Sigmoid colon (tissue), 6 donors: ENCODE measurements at regions not wholly inside any gene's neighbourhood (a gene's known extent, or its start where the extent isn't known, plus 50 kb on each side); places are given as distances from the start of the nearest gene placed in this dataset.

Experiments
- DNase-seq: peaks from one replicate; pipeline ENCODE4 v3.0.0-alpha.2; 2019
- H3K27ac ChIP-seq, 4 donors: fragments of 200-600 bp; sonication (generic); one replicate each; pipeline ENCODE4 v1.5.1; 2016 to 2019; ENCODE audit warnings: mild to moderate bottlenecking in 1 of 4
- H3K27me3 ChIP-seq, 3 donors: fragments of 200-600 bp; sonication (generic); one replicate each; pipeline ENCODE4 v1.5.1; 2019; ENCODE audit warnings: mild to moderate bottlenecking in 1 of 3
- H3K36me3 ChIP-seq, 4 donors: fragments of 200-600 bp; sonication (generic); one replicate each; pipeline ENCODE4 v1.5.1; 2016 to 2019
- H3K4me1 ChIP-seq, 4 donors: fragments of 200-600 bp; sonication (generic); one replicate each; pipeline ENCODE4 v1.5.1; 2017 to 2019
- H3K4me3 ChIP-seq, 4 donors: fragments of 200-600 bp; sonication (generic); one replicate each; pipeline ENCODE4 v1.5.1; 2017 to 2019; ENCODE audit warnings: mild to moderate bottlenecking in 2 of 4, moderate library complexity in 1 of 4
- H3K9me3 ChIP-seq, 4 donors: fragments of 200-600 bp in 3 of 4; sonication (generic) in 3 of 4; one replicate each; pipeline versions ENCODE4 v1.5.1 to v1.6.1; 2013 to 2019
- CTCF ChIP-seq, 4 experiments: fragments of 450-650 bp in 3 of 4; fragments of 200-600 bp in 1 of 4; IDR thresholded peaks; one replicate each; pipeline ENCODE4 v1.5.1; 2016 to 2019; ENCODE audit warnings: antibody characterized with exemption in 4 of 4, mild to moderate bottlenecking in 3 of 4, moderate library complexity in 2 of 4
- EP300 ChIP-seq, 4 donors: sonication (generic); formaldehyde crosslinking; IDR thresholded peaks; one replicate each; pipeline ENCODE4 v1.6.1; 2017; ENCODE audit warnings: antibody characterized with exemption in 4 of 4
- POLR2A ChIP-seq, 2 donors: fragments of 450-650 bp; IDR thresholded peaks; one replicate each; pipeline ENCODE4 v1.6.1; 2016; ENCODE audit warnings: antibody characterized with exemption in 2 of 2, mild to moderate bottlenecking in 2 of 2, moderate library complexity in 2 of 2
- POLR2AphosphoS5 ChIP-seq, 4 donors: sonication (generic); formaldehyde crosslinking; IDR thresholded peaks; one replicate each; pipeline ENCODE4 v1.6.1; 2017; ENCODE audit warnings: antibody characterized with exemption in 4 of 4
- WGBS, 2 donors: extraction: QIAGEN DNeasy Blood & Tissue Kit; methylation state at CpG; one replicate each; pipeline ENCODE4 v1.1.7; 2013; 5-methylcytosine and 5-hydroxymethylcytosine counted together
- intact Hi-C: fragments of 100-400 bp; cut with DNase I; formaldehyde crosslinking; loops from one replicate; pipeline ENCODE4 v1.15.1; 2023
- donor health status: healthy with polysubstance abuse.
- donor health status: healthy.

- no peaks in the 10 kb centered on the region for H3K27me3 ChIP-seq
- no peak for DNase-seq
- no peak overlapping the region for H3K27ac ChIP-seq
- H3K4me1 ChIP-seq, result peaks cover 0 to 4% (median 0%) of the 10 kb centered on the region in 4 donors
- intact Hi-C loops, result no loop called here
- WGBS, 2 donors, result 92 to 94% methylated on average over 21 of the region's 21 CpGs
- no peaks in the 10 kb centered on the region for H3K36me3 ChIP-seq
- no peak overlapping the region for H3K4me3 ChIP-seq
- peaks cover 0 to 4% (median 0%) of the 10 kb centered on the region in 4 donors for H3K9me3 ChIP-seq
- TF ChIP-seq EP300 (IDR thresholded peaks at IDR 0.05) (no peak), POLR2AphosphoS5 (IDR thresholded peaks at IDR 0.05) (no peak), POLR2A (IDR thresholded peaks at IDR 0.05) (no peak), CTCF (IDR thresholded peaks at IDR 0.05) (no peak)
These were observed 127.8 kb upstream of the RFLNA start for GRCh38 chr12:124167141-124167540.

GRCh38 chr12:124168016-124168786 is 126.7 kb upstream of the RFLNA start:
- H3K9me3 ChIP-seq, result peaks cover 0 to 4% (median 0%) of the 10 kb centered on the region in 4 donors
- H3K36me3 ChIP-seq, result no peaks in the 10 kb centered on the region
- no peak for TF ChIP-seq EP300 (IDR thresholded peaks at IDR 0.05)
- no peak for TF ChIP-seq POLR2AphosphoS5 (IDR thresholded peaks at IDR 0.05)
- TF ChIP-seq POLR2A (IDR thresholded peaks at IDR 0.05), result no peak
- TF ChIP-seq CTCF (IDR thresholded peaks at IDR 0.05), result no peak
- DNase-seq, result no peak
- intact Hi-C loops, result no loop called here
- no peak overlapping the region for H3K4me3 ChIP-seq
- H3K27ac ChIP-seq, result no peak overlapping the region
- WGBS, 2 donors, result 88 to 91% methylated on average over 8 of the region's 8 CpGs
- no peaks in the 10 kb centered on the region for H3K27me3 ChIP-seq
- peaks cover 0 to 4% (median 0%) of the 10 kb centered on the region in 4 donors for H3K4me1 ChIP-seq

GRCh38 chr12:124169577-124170284 is 125.2 kb upstream of the RFLNA start:
- Histone ChIP-seq H3K9me3 (peaks cover 0 to 4% (median 0%) of the 10 kb centered on the region in 4 donors), H3K36me3 (no peaks in the 10 kb centered on the region), H3K27me3 (no peaks in the 10 kb centered on the region), H3K4me3 (no peak overlapping the region), H3K4me1 (peaks cover 0 to 4% (median 0%) of the 10 kb centered on the region in 4 donors), H3K27ac (no peak overlapping the region)
- intact Hi-C loops, result no loop called here
- WGBS, 2 donors, result 77 to 87% methylated on average over 4 of the region's 4 CpGs
- no peak for TF ChIP-seq CTCF (IDR thresholded peaks at IDR 0.05)
- TF ChIP-seq POLR2A (IDR thresholded peaks at IDR 0.05), result no peak
- no peak for TF ChIP-seq POLR2AphosphoS5 (IDR thresholded peaks at IDR 0.05)
- no peak for TF ChIP-seq EP300 (IDR thresholded peaks at IDR 0.05)
- no peak for DNase-seq

- intact Hi-C loops, result no loop called here
- H3K4me3 ChIP-seq, result no peak overlapping the region
- peaks cover 0 to 4% (median 0%) of the 10 kb centered on the region in 4 donors for H3K4me1 ChIP-seq
- no peak for TF ChIP-seq EP300 (IDR thresholded peaks at IDR 0.05)
- TF ChIP-seq POLR2AphosphoS5 (IDR thresholded peaks at IDR 0.05), result no peak
- TF ChIP-seq CTCF (IDR thresholded peaks at IDR 0.05), result no peak
- no peak for TF ChIP-seq POLR2A (IDR thresholded peaks at IDR 0.05)
- no peaks in the 10 kb centered on the region for H3K36me3 ChIP-seq
- DNase-seq, result no peak
- no peak overlapping the region for H3K27ac ChIP-seq
- H3K9me3 ChIP-seq, result no peaks in the 10 kb centered on the region
- WGBS, 2 donors, result 89 to 90% methylated on average over 5 of the region's 5 CpGs
- no peaks in the 10 kb centered on the region for H3K27me3 ChIP-seq
These were observed 124.1 kb upstream of the RFLNA start for GRCh38 chr12:124170760-124171159.
